ENCODE measurements at regions not wholly inside any gene's neighbourhood (a gene's known extent, or its start where the extent isn't known, plus 50 kb on each side); places are given as distances from the start of the nearest gene placed in this dataset.

DNA sequence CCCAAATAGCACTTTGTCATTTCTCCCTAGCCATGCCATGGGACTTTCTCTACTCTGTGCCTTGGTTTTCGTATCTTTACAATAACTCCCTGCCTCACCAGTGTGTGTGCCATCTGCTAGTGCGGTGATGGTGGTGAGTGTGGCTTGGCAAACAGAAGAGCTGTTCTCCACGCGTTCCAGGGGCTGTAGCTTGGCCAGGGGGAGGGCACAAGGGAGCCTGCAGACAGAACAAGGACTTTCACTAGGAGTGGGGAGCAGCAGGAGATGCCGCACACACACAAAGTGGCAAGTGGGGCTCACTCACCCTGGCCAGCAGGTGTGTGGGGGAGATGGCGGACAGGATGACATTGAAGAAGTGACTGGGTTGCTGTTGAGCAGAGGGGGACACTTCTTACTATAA lies 196.9 kb downstream of the HAUS1 start:
- TF ChIP-seq HDAC2 (IDR thresholded peaks at IDR 0.05; ENCODE audit: borderline replicate concordance in 1 of 2, low read depth in 2 of 2, low read length in 2 of 2) (no peak), GABPA (IDR thresholded peaks at IDR 0.05; ENCODE audit: borderline replicate concordance, insufficient read depth, low read length) (no peak), SP2 (IDR thresholded peaks at IDR 0.05; ENCODE audit: low read length) (no peak), EP300 (IDR thresholded peaks at IDR 0.05; ENCODE audit: borderline replicate concordance in 1 of 2, low read depth in 2 of 2, low read length in 2 of 2) (no peak), EZH2 (IDR thresholded peaks at IDR 0.05; ENCODE audit: low read depth, low read length, severe bottlenecking) (no peak), NRF1 (IDR thresholded peaks at IDR 0.05; ENCODE audit: low read depth, low read length) (no peak), POLR2A (IDR thresholded peaks at IDR 0.05; ENCODE audit: control extremely low read depth in 1 of 2, low read depth in 2 of 2, low read length in 2 of 2) (no peak), MAFK (IDR thresholded peaks at IDR 0.05; ENCODE audit: low read depth, low read length) (no peak), TAF1 (IDR thresholded peaks at IDR 0.05; ENCODE audit: low read depth, low read length) (no peak), CHD1 (IDR thresholded peaks at IDR 0.05; ENCODE audit: low read depth, low read length) (no peak), SP1 (IDR thresholded peaks at IDR 0.05; ENCODE audit: low read depth, low read length) (no peak), POLR2AphosphoS5 (IDR thresholded peaks at IDR 0.05; ENCODE audit: low read depth, low read length) (no peak)
- TF ChIP-seq, protein P1, sequence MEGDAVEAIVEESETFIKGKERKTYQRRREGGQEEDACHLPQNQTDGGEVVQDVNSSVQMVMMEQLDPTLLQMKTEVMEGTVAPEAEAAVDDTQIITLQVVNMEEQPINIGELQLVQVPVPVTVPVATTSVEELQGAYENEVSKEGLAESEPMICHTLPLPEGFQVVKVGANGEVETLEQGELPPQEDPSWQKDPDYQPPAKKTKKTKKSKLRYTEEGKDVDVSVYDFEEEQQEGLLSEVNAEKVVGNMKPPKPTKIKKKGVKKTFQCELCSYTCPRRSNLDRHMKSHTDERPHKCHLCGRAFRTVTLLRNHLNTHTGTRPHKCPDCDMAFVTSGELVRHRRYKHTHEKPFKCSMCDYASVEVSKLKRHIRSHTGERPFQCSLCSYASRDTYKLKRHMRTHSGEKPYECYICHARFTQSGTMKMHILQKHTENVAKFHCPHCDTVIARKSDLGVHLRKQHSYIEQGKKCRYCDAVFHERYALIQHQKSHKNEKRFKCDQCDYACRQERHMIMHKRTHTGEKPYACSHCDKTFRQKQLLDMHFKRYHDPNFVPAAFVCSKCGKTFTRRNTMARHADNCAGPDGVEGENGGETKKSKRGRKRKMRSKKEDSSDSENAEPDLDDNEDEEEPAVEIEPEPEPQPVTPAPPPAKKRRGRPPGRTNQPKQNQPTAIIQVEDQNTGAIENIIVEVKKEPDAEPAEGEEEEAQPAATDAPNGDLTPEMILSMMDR (IDR thresholded peaks at IDR 0.05; ENCODE audit: control extremely low read depth in 1 of 3, insufficient read depth in 1 of 3, low read depth in 1 of 3, low read length in 3 of 3) = no peak
- TF ChIP-seq, protein P2, sequence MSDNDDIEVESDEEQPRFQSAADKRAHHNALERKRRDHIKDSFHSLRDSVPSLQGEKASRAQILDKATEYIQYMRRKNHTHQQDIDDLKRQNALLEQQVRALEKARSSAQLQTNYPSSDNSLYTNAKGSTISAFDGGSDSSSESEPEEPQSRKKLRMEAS (IDR thresholded peaks at IDR 0.05) = no peak

Data from H1 (cell line).